ENCODE measurements at regions not wholly inside any gene's neighbourhood (a gene's known extent, or its start where the extent isn't known, plus 50 kb on each side); places are given as distances from the start of the nearest gene placed in this dataset.
"Not testable (repeated sequence)": the region's sequence is repeated elsewhere in the genome, so short reads cannot be mapped to it uniquely, and the experiment has no call there.

DNA sequence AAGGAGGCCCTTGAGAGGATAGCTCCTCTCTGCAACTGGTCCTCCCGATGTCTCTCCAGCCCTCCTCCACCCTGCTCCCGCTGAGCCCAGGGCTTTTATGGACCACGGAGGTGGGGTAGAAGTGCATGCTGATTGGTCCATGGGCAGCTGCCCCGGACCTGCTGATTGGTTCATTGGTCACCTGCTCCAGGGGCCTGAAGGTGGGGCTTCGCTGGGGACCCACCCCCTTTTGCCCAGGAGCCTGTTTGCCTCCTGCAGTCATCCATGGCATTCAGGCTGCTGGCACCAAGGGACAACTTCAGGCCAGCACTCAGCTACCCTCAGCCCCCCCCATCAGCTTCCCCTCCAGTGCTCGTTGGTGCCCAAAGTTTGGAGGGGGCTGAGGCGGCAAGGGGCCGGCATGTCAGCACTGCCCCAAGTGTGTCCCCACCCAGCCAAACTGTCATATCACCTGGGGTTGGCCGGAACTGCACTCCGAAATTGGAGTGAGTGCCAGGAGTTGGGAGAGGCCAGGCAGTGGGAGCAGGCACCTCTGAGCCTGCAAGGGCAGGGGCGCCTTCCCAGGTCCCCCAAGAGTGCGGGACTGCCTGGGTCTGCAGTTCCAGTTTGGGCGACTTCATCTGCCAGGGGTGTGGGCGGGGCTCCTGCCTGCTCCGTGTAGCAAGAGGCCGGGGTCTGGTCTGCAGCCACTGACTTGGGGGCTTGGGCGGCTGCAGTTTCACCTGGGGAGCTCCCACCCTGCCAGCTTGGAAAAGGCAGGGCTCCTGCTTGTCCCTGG is 288.9 kb downstream of the RDH14 start:
- TF ChIP-seq, protein P1, sequence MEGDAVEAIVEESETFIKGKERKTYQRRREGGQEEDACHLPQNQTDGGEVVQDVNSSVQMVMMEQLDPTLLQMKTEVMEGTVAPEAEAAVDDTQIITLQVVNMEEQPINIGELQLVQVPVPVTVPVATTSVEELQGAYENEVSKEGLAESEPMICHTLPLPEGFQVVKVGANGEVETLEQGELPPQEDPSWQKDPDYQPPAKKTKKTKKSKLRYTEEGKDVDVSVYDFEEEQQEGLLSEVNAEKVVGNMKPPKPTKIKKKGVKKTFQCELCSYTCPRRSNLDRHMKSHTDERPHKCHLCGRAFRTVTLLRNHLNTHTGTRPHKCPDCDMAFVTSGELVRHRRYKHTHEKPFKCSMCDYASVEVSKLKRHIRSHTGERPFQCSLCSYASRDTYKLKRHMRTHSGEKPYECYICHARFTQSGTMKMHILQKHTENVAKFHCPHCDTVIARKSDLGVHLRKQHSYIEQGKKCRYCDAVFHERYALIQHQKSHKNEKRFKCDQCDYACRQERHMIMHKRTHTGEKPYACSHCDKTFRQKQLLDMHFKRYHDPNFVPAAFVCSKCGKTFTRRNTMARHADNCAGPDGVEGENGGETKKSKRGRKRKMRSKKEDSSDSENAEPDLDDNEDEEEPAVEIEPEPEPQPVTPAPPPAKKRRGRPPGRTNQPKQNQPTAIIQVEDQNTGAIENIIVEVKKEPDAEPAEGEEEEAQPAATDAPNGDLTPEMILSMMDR (IDR thresholded peaks at IDR 0.05; ENCODE audit: borderline replicate concordance, insufficient read depth, low read depth, low read length) = no peak
- no peak overlapping the region for H3K4me3 ChIP-seq (ENCODE audit: low read depth, low read length)

DNA sequence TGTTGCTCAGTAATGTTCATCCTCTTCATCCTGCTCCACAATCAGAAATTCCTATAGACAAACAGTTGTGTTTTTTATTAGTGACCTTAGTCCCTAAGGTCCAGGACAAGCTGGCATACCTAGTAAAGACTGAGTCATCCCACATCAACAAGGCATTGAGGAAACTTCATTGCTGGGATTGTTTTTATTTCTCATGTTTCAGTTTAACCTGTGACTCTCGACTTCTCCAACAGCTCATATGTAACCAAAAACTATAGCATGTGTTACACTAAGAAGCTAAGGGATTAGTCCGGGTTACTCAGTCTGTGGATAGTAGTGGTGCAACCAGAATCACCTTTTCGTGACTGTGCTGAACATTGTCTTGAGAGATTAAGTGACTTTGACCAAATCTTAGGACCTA is 292.1 kb downstream of the RDH14 start:
- H3K4me3 ChIP-seq (ENCODE audit: low read depth, low read length) = no peak overlapping the region
- TF ChIP-seq, protein P1 (IDR thresholded peaks at IDR 0.05; ENCODE audit: borderline replicate concordance, insufficient read depth, low read depth, low read length) = no peak

DNA sequence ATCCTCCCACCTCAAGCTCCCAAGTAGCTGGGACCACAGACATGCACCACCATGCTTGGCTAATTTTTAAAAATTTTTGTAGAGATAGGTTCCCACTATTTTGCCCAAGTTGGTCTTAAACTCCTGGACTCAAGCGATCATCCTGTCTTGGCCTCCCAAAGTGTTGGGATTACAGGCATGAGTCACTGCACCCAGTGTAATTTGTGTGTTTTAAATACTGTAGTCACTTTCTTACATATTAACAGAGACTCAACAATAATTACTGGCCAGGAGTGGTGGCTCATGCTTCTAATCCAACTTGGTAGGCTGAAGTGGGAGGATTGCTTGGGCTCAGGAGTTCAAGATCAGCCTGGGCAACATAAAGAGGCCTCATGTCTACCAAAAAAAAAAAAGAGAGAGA is 293.0 kb downstream of the RDH14 start:
- TF ChIP-seq, protein P1 (IDR thresholded peaks at IDR 0.05; ENCODE audit: borderline replicate concordance, insufficient read depth, low read depth, low read length) = no peak
- H3K4me3 ChIP-seq (ENCODE audit: low read depth, low read length) = no peak overlapping the region

DNA sequence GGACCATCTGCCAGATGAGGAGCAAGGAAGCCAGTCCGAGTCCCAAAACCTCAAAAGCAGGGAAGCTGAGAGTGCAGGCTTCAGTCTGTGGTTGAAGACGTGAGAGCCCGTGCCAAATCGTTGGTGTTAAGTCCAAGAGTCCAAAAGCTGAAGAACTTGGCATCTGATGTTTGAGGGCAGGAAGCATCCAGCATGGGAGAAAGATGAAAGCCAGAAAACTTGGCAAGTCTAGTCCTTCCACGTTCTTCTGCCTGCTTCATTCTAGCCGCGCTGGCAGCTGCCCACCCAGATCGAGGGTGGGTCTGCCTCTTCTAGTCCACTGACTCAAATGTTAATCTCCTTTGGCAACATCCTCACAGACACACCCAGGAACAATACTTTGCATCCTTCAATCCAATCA is 293.8 kb downstream of the RDH14 start:
- not testable (repeated sequence) for H3K4me3 ChIP-seq (ENCODE audit: low read depth, low read length)

DNA sequence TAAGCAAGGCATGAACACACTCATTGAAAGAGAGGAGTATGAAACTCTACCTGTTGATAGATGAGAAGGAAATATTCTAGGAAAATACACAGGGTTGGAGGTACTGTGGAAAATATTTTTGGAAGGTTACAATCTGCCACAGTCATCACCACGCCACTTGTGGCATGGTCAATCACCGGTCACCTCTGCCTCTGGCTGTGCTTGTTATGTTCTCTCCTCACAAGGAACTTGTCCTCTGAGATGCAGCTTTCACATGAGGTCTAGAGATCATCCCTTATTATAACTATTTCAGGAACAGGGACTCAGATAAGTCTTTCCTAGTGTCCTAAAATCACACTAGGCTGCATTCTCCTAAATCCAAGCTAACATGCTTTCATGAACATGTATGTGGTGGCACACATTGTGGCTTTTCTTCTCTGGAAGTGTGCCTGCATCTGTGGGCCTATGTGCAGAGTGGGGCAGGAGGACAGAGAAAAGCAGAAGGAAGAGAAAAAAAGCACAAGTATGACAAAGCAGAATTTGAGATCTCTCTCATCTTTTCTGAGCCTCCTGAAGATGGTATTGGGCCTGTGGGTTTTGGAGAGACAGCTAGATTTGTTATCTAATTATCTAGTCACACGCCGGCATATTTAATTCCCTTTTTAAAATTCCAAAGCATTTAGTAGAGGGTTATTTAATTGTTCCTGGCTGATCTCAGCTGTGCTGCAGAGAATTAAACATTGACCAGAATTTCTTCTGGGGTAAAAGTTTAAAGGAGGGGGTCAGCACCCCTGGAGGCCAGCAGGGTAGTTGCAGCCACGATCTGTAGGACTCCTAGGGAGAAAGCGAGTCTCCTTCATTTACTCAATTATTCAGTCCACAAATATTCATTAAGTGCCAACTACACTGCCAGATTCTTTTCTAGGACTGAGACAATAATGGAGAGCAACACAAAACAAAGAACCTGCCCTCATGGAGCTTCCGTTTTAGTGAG is 294.6 kb downstream of the RDH14 start:
- no peak overlapping the region for H3K4me3 ChIP-seq (ENCODE audit: low read depth, low read length)
- TF ChIP-seq, protein P1 (IDR thresholded peaks at IDR 0.05; ENCODE audit: borderline replicate concordance, insufficient read depth, low read depth, low read length) = peak; percentile 35; the same call in 1 of the 2 replicates

DNA sequence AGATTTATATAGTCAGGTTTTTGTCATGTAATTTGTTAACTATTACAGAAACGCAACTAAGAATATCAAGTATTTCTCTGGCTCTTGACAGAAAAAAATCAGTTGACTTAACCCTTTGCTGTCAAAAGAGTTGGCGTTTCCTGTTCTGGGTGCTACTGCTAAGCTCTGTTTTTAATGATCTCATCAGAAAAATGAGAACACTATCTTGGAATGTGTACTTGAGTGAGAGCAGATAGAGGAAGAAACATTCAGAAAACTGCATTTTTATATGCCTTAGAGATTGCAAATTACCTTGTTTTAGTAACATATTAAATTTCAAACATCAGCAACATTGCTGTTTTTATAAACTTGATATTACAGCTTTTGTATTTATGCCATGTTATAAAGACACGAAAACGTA is 297.9 kb downstream of the RDH14 start:
- TF ChIP-seq, protein P1 (IDR thresholded peaks at IDR 0.05; ENCODE audit: borderline replicate concordance, insufficient read depth, low read depth, low read length) = no peak
- no peak overlapping the region for H3K4me3 ChIP-seq (ENCODE audit: low read depth, low read length)

DNA sequence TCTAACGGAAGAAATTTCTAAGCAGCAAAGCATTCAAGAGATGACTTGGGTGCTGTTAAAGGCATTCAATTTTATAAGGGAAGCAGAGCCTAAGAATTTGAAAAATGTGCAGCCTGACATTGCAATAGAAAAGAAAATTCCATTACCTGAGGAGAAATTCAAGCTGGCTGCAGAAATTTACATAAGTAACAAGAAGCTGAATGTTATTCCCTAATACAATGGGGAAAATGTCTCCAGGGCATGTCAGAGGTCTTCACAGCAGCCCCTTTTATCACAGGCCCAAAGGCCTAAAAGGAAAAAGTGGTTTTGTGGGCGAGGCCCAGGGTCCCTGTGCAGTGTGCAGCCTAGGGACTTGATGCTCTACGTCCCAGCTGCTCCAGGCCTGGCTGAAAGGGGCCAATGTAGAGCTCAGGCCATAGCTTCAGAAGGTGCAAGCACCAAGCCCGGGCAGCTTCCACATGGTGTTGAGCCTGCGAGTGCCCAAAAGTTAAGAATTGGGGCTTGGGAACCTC is 306.7 kb downstream of the RDH14 start:
- TF ChIP-seq, protein P1 (IDR thresholded peaks at IDR 0.05; ENCODE audit: borderline replicate concordance, insufficient read depth, low read depth, low read length) = no peak
- H3K4me3 ChIP-seq (ENCODE audit: low read depth, low read length) = no peak overlapping the region

Data from GM12875 (cell line).